GM23338 (cell line): ENCODE measurements at regions not wholly inside any gene's neighbourhood (a gene's known extent, or its start where the extent isn't known, plus 50 kb on each side); places are given as distances from the start of the nearest gene placed in this dataset.

ENCODE experiments used
- ATAC-seq: fragments of 200-7000 bp; cut with Tn5 transposase; 3 replicates; pipeline ENCODE4 v1.9.1; 2020
- DNase-seq: peaks from one replicate; pipeline ENCODE4 v3.0.0-alpha.2; 2015; ENCODE audit warnings: low spot score
- H2AFZ ChIP-seq: fragments of 200-600 bp; sonication (generic); 2 replicates; pipeline ENCODE4 v1.8.0; 2016; ENCODE audit warnings: antibody characterized with exemption, mild to moderate bottlenecking, moderate library complexity
- H3F3A ChIP-seq: fragments of 200-600 bp; sonication (generic); replicated peaks from 2 replicates; pipeline ENCODE4 v1.8.0; 2017; ENCODE audit warnings: antibody characterized with exemption, mixed run types, low read depth
- H3K27ac ChIP-seq: fragments of 200-600 bp; sonication (generic); 2 replicates; pipeline ENCODE4 v1.6.1; 2016; ENCODE audit warnings: low read depth
- H3K27me3 ChIP-seq: fragments of 200-600 bp; sonication (generic); 2 replicates; pipeline ENCODE4 v1.8.0; 2016; ENCODE audit warnings: mild to moderate bottlenecking, mixed run types, moderate library complexity; ENCODE audit not compliant: insufficient read depth
- H3K36me3 ChIP-seq: fragments of 200-600 bp; sonication (generic); 2 replicates; pipeline ENCODE4 v1.8.0; 2016; ENCODE audit warnings: mild to moderate bottlenecking; ENCODE audit not compliant: insufficient read depth
- H3K4me1 ChIP-seq: fragments of 200-600 bp; sonication (generic); 2 replicates; pipeline ENCODE4 v1.8.0; 2016; ENCODE audit warnings: mild to moderate bottlenecking, moderate library complexity; ENCODE audit not compliant: insufficient read depth
- H3K4me2 ChIP-seq: fragments of 200-600 bp; sonication (generic); 2 replicates; pipeline ENCODE4 v1.7.1; 2017; ENCODE audit warnings: mixed run types
- H3K4me3 ChIP-seq: fragments of 200-600 bp; sonication (generic); 2 replicates; pipeline ENCODE4 v1.6.1; 2016; ENCODE audit warnings: mixed run types
- H3K79me2 ChIP-seq: fragments of 200-600 bp; sonication (generic); replicated peaks from 2 replicates; pipeline ENCODE4 v1.8.0; 2017; ENCODE audit warnings: mild to moderate bottlenecking; ENCODE audit not compliant: insufficient read depth
- H3K9me2 ChIP-seq: fragments of 200-600 bp; sonication (generic); 2 replicates; pipeline ENCODE4 v1.8.0; 2017; ENCODE audit not compliant: insufficient read depth
- H4K20me1 ChIP-seq: fragments of 200-600 bp; sonication (generic); replicated peaks from 2 replicates; pipeline ENCODE4 v1.8.0; 2017; ENCODE audit warnings: mild to moderate bottlenecking; ENCODE audit not compliant: insufficient read depth
- H3K27ac Mint-ChIP-seq: 2 replicates; pipeline ENCODE4 v1.8.0; 2020; ENCODE audit warnings: inconsistent platforms, mild to moderate bottlenecking, moderate library complexity, mixed read lengths
- H3K27me3 Mint-ChIP-seq: 3 replicates; pipeline ENCODE4 v1.8.0; 2022; ENCODE audit warnings: low read depth, mild to moderate bottlenecking, moderate library complexity, mixed read lengths, inconsistent platforms; ENCODE audit not compliant: insufficient read depth, poor library complexity
- H3K36me3 Mint-ChIP-seq: 3 replicates; pipeline ENCODE4 v1.8.0; 2021; ENCODE audit warnings: low read depth, mild to moderate bottlenecking, inconsistent platforms, moderate library complexity, mixed read lengths
- H3K4me1 Mint-ChIP-seq: 3 replicates; pipeline ENCODE4 v1.8.0; 2020; ENCODE audit warnings: mild to moderate bottlenecking, inconsistent platforms, mixed read lengths
- H3K4me3 Mint-ChIP-seq: 3 replicates; pipeline ENCODE4 v1.8.0; 2021; ENCODE audit warnings: moderate library complexity, mild to moderate bottlenecking, inconsistent platforms, mixed read lengths
- H3K9me3 Mint-ChIP-seq: 3 replicates; pipeline ENCODE4 v1.8.0; 2020; ENCODE audit warnings: moderate library complexity, mild to moderate bottlenecking, inconsistent platforms, mixed read lengths
- CREB1 ChIP-seq: fragments of 250-450 bp; sonication (Bioruptor Pico); IDR thresholded peaks from 2 replicates; pipeline ENCODE4 v1.5.0; 2020; ENCODE audit warnings: low read depth, mild to moderate bottlenecking, moderate library complexity
- EZH2 ChIP-seq: fragments of 200-600 bp; sonication (generic); IDR thresholded peaks from one replicate; pipeline ENCODE4 v1.8.0; 2017; ENCODE audit warnings: antibody characterized with exemption, mild to moderate bottlenecking, low read depth; ENCODE audit not compliant: unreplicated experiment
- EZH2phosphoT487 ChIP-seq: fragments of 200-600 bp; sonication (generic); IDR thresholded peaks from one replicate; pipeline ENCODE4 v1.8.1; 2018; ENCODE audit warnings: antibody characterized with exemption; ENCODE audit not compliant: unreplicated experiment
- JUNB ChIP-seq: IDR thresholded peaks from one replicate; pipeline ENCODE4 v1.6.1; 2016; ENCODE audit warnings: antibody characterized with exemption; ENCODE audit not compliant: unreplicated experiment
- NANOG ChIP-seq: IDR thresholded peaks from 2 replicates; pipeline ENCODE4 v1.6.1; 2016; ENCODE audit warnings: antibody characterized with exemption, borderline replicate concordance
- POLR2AphosphoS5 ChIP-seq: IDR thresholded peaks from 2 replicates; pipeline ENCODE4 v1.6.1; 2016; ENCODE audit warnings: antibody characterized with exemption, low read depth
- STAT1 ChIP-seq: IDR thresholded peaks from one replicate; pipeline ENCODE4 v1.6.1; 2016; ENCODE audit warnings: antibody characterized with exemption; ENCODE audit not compliant: unreplicated experiment
- ZNF114 ChIP-seq: fragments of 250-450 bp; sonication (Bioruptor Pico); IDR thresholded peaks from 2 replicates; pipeline ENCODE4 v1.5.0; 2020; ENCODE audit warnings: mild to moderate bottlenecking, moderate library complexity
- ZNF331 ChIP-seq: fragments of 250-450 bp; sonication (Bioruptor Pico); IDR thresholded peaks from 2 replicates; pipeline ENCODE4 v1.5.0; 2020; ENCODE audit warnings: low read depth, mild to moderate bottlenecking, moderate library complexity
- TF ChIP-seq, protein P1 (sequence below), 2 experiments: fragments of 200-600 bp in 1 of 2; sonication (generic) in 1 of 2; conservative IDR thresholded peaks; 2 replicates each; pipeline versions ENCODE4 v1.5.1 to v1.6.1; 2016 to 2017; ENCODE audit warnings: antibody characterized with exemption in 2 of 2, low read depth in 2 of 2, mild to moderate bottlenecking in 2 of 2, moderate library complexity in 1 of 2
- TF ChIP-seq, protein P2 (sequence below): IDR thresholded peaks from 2 replicates; pipeline ENCODE4 v1.6.1; 2016; ENCODE audit warnings: antibody characterized with exemption
- TF ChIP-seq, protein P3 (sequence below): fragments of 250-450 bp; sonication (Bioruptor Pico); IDR thresholded peaks from 2 replicates; pipeline ENCODE4 v1.5.0; 2020; ENCODE audit warnings: mild to moderate bottlenecking, moderate library complexity
- TF ChIP-seq, protein P4 (sequence below): IDR thresholded peaks from one replicate; pipeline ENCODE4 v1.6.1; 2018; ENCODE audit warnings: antibody characterized with exemption; ENCODE audit not compliant: unreplicated experiment

GRCh38 chr6:1127597-1128288 lies 184.2 kb upstream of the FOXQ1 start:
- H4K20me1 ChIP-seq: no peaks in the 10 kb centered on the region
- H3K4me2 ChIP-seq: no peak overlapping the region
- H3K36me3 ChIP-seq: no peaks in the 10 kb centered on the region
- no peak overlapping the region for H3K4me3 ChIP-seq
- no peaks in the 10 kb centered on the region for H3K4me1 ChIP-seq
- Mint-ChIP-seq H3K9me3 (no peaks in the 10 kb centered on the region; the same call in 1 of the 3 replicates), H3K4me3 (no peak overlapping the region), H3K27ac (no peak overlapping the region), H3K27me3 (no peaks in the 10 kb centered on the region), H3K4me1 (peaks cover 9% of the 10 kb centered on the region; the same call in 2 of the 3 replicates), H3K36me3 (no peaks in the 10 kb centered on the region)
- no peak overlapping the region for H2AFZ ChIP-seq
- H3K27ac ChIP-seq: no peak overlapping the region
- H3F3A ChIP-seq: no peaks in the 10 kb centered on the region
- no peaks in the 10 kb centered on the region for H3K27me3 ChIP-seq
- no peak for TF ChIP-seq NANOG
- TF ChIP-seq, protein P1, sequence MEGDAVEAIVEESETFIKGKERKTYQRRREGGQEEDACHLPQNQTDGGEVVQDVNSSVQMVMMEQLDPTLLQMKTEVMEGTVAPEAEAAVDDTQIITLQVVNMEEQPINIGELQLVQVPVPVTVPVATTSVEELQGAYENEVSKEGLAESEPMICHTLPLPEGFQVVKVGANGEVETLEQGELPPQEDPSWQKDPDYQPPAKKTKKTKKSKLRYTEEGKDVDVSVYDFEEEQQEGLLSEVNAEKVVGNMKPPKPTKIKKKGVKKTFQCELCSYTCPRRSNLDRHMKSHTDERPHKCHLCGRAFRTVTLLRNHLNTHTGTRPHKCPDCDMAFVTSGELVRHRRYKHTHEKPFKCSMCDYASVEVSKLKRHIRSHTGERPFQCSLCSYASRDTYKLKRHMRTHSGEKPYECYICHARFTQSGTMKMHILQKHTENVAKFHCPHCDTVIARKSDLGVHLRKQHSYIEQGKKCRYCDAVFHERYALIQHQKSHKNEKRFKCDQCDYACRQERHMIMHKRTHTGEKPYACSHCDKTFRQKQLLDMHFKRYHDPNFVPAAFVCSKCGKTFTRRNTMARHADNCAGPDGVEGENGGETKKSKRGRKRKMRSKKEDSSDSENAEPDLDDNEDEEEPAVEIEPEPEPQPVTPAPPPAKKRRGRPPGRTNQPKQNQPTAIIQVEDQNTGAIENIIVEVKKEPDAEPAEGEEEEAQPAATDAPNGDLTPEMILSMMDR (conservative IDR thresholded peaks at IDR 0.05; ENCODE audit: low read depth in 2 of 2): no peak
- no peak for TF ChIP-seq ZNF331 (CRISPR knock-in tag)
- TF ChIP-seq, protein P2, sequence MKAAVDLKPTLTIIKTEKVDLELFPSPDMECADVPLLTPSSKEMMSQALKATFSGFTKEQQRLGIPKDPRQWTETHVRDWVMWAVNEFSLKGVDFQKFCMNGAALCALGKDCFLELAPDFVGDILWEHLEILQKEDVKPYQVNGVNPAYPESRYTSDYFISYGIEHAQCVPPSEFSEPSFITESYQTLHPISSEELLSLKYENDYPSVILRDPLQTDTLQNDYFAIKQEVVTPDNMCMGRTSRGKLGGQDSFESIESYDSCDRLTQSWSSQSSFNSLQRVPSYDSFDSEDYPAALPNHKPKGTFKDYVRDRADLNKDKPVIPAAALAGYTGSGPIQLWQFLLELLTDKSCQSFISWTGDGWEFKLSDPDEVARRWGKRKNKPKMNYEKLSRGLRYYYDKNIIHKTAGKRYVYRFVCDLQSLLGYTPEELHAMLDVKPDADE: no peak
- TF ChIP-seq EZH2phosphoT487: no peak
- TF ChIP-seq EZH2: no peak
- no peak for TF ChIP-seq CREB1 (CRISPR knock-in tag)
- no peak for TF ChIP-seq JUNB
- TF ChIP-seq, protein P3, sequence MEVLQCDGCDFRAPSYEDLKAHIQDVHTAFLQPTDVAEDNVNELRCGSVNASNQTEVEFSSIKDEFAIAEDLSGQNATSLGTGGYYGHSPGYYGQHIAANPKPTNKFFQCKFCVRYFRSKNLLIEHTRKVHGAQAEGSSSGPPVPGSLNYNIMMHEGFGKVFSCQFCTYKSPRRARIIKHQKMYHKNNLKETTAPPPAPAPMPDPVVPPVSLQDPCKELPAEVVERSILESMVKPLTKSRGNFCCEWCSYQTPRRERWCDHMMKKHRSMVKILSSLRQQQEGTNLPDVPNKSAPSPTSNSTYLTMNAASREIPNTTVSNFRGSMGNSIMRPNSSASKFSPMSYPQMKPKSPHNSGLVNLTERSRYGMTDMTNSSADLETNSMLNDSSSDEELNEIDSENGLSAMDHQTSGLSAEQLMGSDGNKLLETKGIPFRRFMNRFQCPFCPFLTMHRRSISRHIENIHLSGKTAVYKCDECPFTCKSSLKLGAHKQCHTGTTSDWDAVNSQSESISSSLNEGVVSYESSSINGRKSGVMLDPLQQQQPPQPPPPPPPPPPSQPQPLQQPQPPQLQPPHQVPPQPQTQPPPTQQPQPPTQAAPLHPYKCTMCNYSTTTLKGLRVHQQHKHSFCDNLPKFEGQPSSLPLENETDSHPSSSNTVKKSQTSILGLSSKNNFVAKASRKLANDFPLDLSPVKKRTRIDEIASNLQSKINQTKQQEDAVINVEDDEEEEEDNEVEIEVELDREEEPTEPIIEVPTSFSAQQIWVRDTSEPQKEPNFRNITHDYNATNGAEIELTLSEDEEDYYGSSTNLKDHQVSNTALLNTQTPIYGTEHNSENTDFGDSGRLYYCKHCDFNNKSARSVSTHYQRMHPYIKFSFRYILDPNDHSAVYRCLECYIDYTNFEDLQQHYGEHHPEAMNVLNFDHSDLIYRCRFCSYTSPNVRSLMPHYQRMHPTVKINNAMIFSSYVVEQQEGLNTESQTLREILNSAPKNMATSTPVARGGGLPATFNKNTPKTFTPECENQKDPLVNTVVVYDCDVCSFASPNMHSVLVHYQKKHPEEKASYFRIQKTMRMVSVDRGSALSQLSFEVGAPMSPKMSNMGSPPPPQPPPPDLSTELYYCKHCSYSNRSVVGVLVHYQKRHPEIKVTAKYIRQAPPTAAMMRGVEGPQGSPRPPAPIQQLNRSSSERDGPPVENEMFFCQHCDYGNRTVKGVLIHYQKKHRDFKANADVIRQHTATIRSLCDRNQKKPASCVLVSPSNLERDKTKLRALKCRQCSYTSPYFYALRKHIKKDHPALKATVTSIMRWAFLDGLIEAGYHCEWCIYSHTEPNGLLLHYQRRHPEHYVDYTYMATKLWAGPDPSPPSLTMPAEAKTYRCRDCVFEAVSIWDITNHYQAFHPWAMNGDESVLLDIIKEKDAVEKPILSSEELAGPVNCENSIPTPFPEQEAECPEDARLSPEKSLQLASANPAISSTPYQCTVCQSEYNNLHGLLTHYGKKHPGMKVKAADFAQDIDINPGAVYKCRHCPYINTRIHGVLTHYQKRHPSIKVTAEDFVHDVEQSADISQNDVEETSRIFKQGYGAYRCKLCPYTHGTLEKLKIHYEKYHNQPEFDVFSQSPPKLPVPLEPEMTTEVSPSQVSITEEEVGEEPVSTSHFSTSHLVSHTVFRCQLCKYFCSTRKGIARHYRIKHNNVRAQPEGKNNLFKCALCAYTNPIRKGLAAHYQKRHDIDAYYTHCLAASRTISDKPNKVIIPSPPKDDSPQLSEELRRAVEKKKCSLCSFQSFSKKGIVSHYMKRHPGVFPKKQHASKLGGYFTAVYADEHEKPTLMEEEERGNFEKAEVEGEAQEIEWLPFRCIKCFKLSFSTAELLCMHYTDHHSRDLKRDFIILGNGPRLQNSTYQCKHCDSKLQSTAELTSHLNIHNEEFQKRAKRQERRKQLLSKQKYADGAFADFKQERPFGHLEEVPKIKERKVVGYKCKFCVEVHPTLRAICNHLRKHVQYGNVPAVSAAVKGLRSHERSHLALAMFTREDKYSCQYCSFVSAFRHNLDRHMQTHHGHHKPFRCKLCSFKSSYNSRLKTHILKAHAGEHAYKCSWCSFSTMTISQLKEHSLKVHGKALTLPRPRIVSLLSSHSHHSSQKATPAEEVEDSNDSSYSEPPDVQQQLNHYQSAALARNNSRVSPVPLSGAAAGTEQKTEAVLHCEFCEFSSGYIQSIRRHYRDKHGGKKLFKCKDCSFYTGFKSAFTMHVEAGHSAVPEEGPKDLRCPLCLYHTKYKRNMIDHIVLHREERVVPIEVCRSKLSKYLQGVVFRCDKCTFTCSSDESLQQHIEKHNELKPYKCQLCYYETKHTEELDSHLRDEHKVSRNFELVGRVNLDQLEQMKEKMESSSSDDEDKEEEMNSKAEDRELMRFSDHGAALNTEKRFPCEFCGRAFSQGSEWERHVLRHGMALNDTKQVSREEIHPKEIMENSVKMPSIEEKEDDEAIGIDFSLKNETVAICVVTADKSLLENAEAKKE: no peak
- TF ChIP-seq ZNF114: no peak
- no peak for TF ChIP-seq STAT1
- TF ChIP-seq, protein P4, sequence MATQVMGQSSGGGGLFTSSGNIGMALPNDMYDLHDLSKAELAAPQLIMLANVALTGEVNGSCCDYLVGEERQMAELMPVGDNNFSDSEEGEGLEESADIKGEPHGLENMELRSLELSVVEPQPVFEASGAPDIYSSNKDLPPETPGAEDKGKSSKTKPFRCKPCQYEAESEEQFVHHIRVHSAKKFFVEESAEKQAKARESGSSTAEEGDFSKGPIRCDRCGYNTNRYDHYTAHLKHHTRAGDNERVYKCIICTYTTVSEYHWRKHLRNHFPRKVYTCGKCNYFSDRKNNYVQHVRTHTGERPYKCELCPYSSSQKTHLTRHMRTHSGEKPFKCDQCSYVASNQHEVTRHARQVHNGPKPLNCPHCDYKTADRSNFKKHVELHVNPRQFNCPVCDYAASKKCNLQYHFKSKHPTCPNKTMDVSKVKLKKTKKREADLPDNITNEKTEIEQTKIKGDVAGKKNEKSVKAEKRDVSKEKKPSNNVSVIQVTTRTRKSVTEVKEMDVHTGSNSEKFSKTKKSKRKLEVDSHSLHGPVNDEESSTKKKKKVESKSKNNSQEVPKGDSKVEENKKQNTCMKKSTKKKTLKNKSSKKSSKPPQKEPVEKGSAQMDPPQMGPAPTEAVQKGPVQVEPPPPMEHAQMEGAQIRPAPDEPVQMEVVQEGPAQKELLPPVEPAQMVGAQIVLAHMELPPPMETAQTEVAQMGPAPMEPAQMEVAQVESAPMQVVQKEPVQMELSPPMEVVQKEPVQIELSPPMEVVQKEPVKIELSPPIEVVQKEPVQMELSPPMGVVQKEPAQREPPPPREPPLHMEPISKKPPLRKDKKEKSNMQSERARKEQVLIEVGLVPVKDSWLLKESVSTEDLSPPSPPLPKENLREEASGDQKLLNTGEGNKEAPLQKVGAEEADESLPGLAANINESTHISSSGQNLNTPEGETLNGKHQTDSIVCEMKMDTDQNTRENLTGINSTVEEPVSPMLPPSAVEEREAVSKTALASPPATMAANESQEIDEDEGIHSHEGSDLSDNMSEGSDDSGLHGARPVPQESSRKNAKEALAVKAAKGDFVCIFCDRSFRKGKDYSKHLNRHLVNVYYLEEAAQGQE: no peak
- TF ChIP-seq POLR2AphosphoS5: no peak
- H3K79me2 ChIP-seq: no peaks in the 10 kb centered on the region
- no peak for DNase-seq
- ATAC-seq: no peak
- peaks cover 4% of the 10 kb centered on the region; the same call in 1 of the 2 replicates for H3K9me2 ChIP-seq
